ENCODE measurements at regions not wholly inside any gene's neighbourhood (a gene's known extent, or its start where the extent isn't known, plus 50 kb on each side); places are given as distances from the start of the nearest gene placed in this dataset.

GRCh38 chr13:111506125-111506524 lies 185.7 kb downstream of the TEX29 start:
- DNase-seq (ENCODE audit: low read depth in 1 of 2, low spot score in 1 of 2): no peak
- in situ Hi-C loops (cut with HindIII; ENCODE audit: low pct_unique_long_range_greater_than_20kb, low sequenced_read_pairs): no loop called here
- TF ChIP-seq JUND (IDR thresholded peaks at IDR 0.05; ENCODE audit: low read depth): no peak

- DNase-seq (ENCODE audit: low read depth in 1 of 2, low spot score in 1 of 2): no peak
- in situ Hi-C loops (cut with HindIII; ENCODE audit: low pct_unique_long_range_greater_than_20kb, low sequenced_read_pairs): no loop called here
- TF ChIP-seq JUND (IDR thresholded peaks at IDR 0.05; ENCODE audit: low read depth): no peak
These were observed 186.2 kb downstream of the TEX29 start for GRCh38 chr13:111506621-111507020.

- DNase-seq (ENCODE audit: low read depth in 1 of 2, low spot score in 1 of 2): no peak
- in situ Hi-C loops (cut with HindIII; ENCODE audit: low pct_unique_long_range_greater_than_20kb, low sequenced_read_pairs): no loop called here
- TF ChIP-seq JUND (IDR thresholded peaks at IDR 0.05; ENCODE audit: low read depth): no peak
These were observed 187.9 kb downstream of the TEX29 start for GRCh38 chr13:111508164-111508870.

GRCh38 chr13:111508902-111509509 lies 188.6 kb downstream of the TEX29 start:
- in situ Hi-C loops (cut with HindIII; ENCODE audit: low pct_unique_long_range_greater_than_20kb, low sequenced_read_pairs): no loop called here
- no peak for TF ChIP-seq JUND (IDR thresholded peaks at IDR 0.05; ENCODE audit: low read depth)

GRCh38 chr13:111510502-111511218 lies 190.2 kb downstream of the TEX29 start:
- DNase-seq (ENCODE audit: low read depth in 1 of 2, low spot score in 1 of 2): no peak
- TF ChIP-seq JUND (IDR thresholded peaks at IDR 0.05; ENCODE audit: low read depth): no peak
- in situ Hi-C loops (cut with HindIII; ENCODE audit: low pct_unique_long_range_greater_than_20kb, low sequenced_read_pairs): no loop called here

More at GRCh38 chr13:111508902-111509509, 188.6 kb downstream of the TEX29 start:
- DNase-seq (ENCODE audit: low read depth in 1 of 2, low spot score in 1 of 2): no peak

- in situ Hi-C loops (cut with HindIII; ENCODE audit: low pct_unique_long_range_greater_than_20kb, low sequenced_read_pairs): no loop called here
- TF ChIP-seq JUND (IDR thresholded peaks at IDR 0.05; ENCODE audit: low read depth): no peak
- DNase-seq (ENCODE audit: low read depth in 1 of 2, low spot score in 1 of 2): no peak
These were observed 190.8 kb downstream of the TEX29 start for GRCh38 chr13:111511219-111511732.

GRCh38 chr13:111511805-111512504 lies 191.5 kb downstream of the TEX29 start:
- in situ Hi-C loops (cut with HindIII; ENCODE audit: low pct_unique_long_range_greater_than_20kb, low sequenced_read_pairs): no loop called here
- no peak for TF ChIP-seq JUND (IDR thresholded peaks at IDR 0.05; ENCODE audit: low read depth)
- no peak for DNase-seq (ENCODE audit: low read depth in 1 of 2, low spot score in 1 of 2)

GRCh38 chr13:111512707-111513106 lies 192.3 kb downstream of the TEX29 start:
- no peak for TF ChIP-seq JUND (IDR thresholded peaks at IDR 0.05; ENCODE audit: low read depth)
- in situ Hi-C loops (cut with HindIII; ENCODE audit: low pct_unique_long_range_greater_than_20kb, low sequenced_read_pairs): no loop called here
- DNase-seq (ENCODE audit: low read depth in 1 of 2, low spot score in 1 of 2): no peak

- no peak for TF ChIP-seq JUND (IDR thresholded peaks at IDR 0.05; ENCODE audit: low read depth)
- no peak for DNase-seq (ENCODE audit: low read depth in 1 of 2, low spot score in 1 of 2)
- in situ Hi-C loops (cut with HindIII; ENCODE audit: low pct_unique_long_range_greater_than_20kb, low sequenced_read_pairs): no loop called here
These were observed 193.5 kb downstream of the TEX29 start for GRCh38 chr13:111513766-111514609.

- TF ChIP-seq JUND (IDR thresholded peaks at IDR 0.05; ENCODE audit: low read depth): no peak
- DNase-seq (ENCODE audit: low read depth in 1 of 2, low spot score in 1 of 2): no peak
- in situ Hi-C loops (cut with HindIII; ENCODE audit: low pct_unique_long_range_greater_than_20kb, low sequenced_read_pairs): no loop called here
These were observed 194.3 kb downstream of the TEX29 start for GRCh38 chr13:111514610-111515306.

GRCh38 chr13:111515307-111515617 lies 194.8 kb downstream of the TEX29 start:
- no peak for TF ChIP-seq JUND (IDR thresholded peaks at IDR 0.05; ENCODE audit: low read depth)
- DNase-seq (ENCODE audit: low read depth in 1 of 2, low spot score in 1 of 2): no peak
- in situ Hi-C loops (cut with HindIII; ENCODE audit: low pct_unique_long_range_greater_than_20kb, low sequenced_read_pairs): no loop called here

Measured in T47D (cell line).